CD4-positive, alpha-beta T cell treated with Interferon gamma for 1 hour (primary cell): ENCODE measurements at regions not wholly inside any gene's neighbourhood (a gene's known extent, or its start where the extent isn't known, plus 50 kb on each side); places are given as distances from the start of the nearest gene placed in this dataset.

Source experiments
- DNase-seq: peaks from one replicate; pipeline ENCODE4 v3.0.0-alpha.2; 2020

GRCh38 chr17:17419166-17419565, 57.6 kb upstream of the MED9 start:
- no peak for DNase-seq

GRCh38 chr17:17419631-17420030, 57.2 kb upstream of the MED9 start:
- no peak for DNase-seq

DNA sequence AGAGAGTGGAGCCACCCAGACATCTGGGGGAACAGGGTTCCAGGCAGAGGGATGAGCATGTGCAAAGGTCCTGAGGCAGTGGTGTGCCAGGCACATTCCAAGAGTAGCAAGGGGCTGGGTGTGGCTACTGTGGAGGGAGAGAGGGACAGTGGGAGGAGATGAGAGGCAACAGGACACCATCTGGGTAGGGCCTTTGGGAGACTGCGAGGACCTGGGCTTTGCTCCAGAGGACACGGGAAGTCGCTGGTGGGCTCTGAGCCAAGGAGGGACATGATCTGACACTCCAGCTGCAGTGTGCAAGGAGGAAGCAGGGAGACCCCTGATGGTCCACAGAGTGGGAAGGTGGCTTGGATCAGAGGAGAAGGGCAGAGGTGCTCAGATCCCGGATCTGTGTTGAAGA, 56.7 kb upstream of the MED9 start:
- no peak for DNase-seq

GRCh38 chr17:17420561-17421269, 56.1 kb upstream of the MED9 start:
- no peak for DNase-seq

GRCh38 chr17:17421346-17422216, 55.2 kb upstream of the MED9 start:
- DNase-seq, result no peak

DNA sequence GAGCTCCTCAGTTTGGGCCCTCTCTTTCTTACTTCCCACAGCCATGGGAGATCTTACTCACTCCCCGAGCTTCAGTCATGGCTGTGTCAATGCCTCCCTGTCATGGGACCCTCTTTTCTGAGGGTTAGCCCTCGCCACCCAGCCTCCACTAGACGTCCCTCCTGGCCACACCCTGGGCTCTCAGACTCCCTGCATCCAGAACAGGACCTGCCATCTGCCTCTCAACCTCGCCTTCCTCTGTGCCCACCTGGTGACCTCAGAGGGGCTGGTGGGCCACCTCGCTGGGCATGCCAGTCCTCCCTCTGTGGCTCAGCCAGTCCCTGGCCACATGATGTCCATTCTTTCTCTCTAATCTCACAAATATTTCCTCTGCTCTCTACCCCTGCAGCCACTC, 54.6 kb upstream of the MED9 start:
- no peak for DNase-seq

GRCh38 chr17:17422641-17423040, 54.2 kb upstream of the MED9 start:
- DNase-seq, result no peak

DNA sequence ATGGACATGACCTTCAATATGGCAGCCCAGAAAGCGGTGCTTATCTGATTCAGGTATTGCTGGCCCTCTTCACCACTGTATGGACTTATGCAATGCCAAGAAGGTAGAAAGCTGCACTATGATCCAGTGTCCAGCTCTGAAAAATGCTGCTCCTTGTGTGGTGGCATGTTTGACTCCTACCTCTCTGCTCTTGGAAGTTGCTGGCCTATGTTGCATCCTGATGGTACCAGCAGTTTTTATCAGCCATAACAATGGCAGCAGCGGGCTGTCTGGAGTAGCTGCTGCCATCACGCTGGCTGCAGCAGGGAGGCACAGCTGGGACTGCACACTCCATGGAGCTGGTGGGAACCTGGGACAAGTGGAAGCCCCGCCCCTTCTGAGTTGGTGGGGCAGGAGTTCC, 53.1 kb upstream of the MED9 start:
- DNase-seq, result no peak

- no peak for DNase-seq
Measured at GRCh38 chr17:17424552-17424951, 52.2 kb upstream of the MED9 start.

- no peak for DNase-seq
Measured at GRCh38 chr17:17425005-17425404, 51.8 kb upstream of the MED9 start.

- no peak for DNase-seq
Measured at GRCh38 chr17:17425591-17425990, 51.2 kb upstream of the MED9 start.

DNA sequence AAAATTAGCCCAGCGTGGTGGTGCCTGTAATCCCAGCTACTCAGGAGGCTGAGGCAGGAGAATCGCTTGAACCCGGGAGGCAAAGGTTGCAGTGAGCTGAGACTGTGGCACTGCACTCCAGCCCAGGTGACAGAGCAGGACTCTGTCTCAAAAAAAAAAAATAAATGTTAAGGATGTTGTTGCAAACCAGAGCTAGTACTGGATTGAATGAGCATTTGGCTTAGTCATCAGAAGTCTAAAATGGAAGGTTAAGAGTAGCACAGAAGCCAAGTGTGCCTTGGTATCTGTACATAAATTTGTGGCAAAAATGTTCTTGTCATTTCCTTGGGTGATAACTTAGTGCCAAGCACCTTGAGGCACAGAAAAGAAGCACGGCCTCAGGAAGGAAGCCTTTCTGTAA, 50.6 kb upstream of the MED9 start:
- no peak for DNase-seq
